Amniotic epithelial cell (primary cell): ENCODE measurements at regions not wholly inside any gene's neighbourhood (a gene's known extent, or its start where the extent isn't known, plus 50 kb on each side); places are given as distances from the start of the nearest gene placed in this dataset.
A peak's percentile ranks its signal among the peaks of the same experiment; 100 is the strongest.

Source experiments
- DNase-seq: peaks from one replicate; pipeline ENCODE4 v3.0.0-alpha.2; 2010; ENCODE audit warnings: low read depth

- no peak for DNase-seq
Observed at GRCh38 chr17:77444984-77445759, 304.4 kb downstream of the SEC14L1 start.

- DNase-seq = peak; percentile 52
Observed at GRCh38 chr17:77445760-77446532, 305.2 kb downstream of the SEC14L1 start.

GRCh38 chr17:77446940-77447634, 306.3 kb downstream of the SEC14L1 start:
- no peak for DNase-seq

GRCh38 chr17:77449373-77449907, 308.7 kb downstream of the SEC14L1 start:
- DNase-seq = no peak

GRCh38 chr17:77449908-77450741, 309.4 kb downstream of the SEC14L1 start:
- DNase-seq = peak; percentile 74

GRCh38 chr17:77450742-77451244, 310.0 kb downstream of the SEC14L1 start:
- DNase-seq = no peak

GRCh38 chr17:77451245-77451893, 310.6 kb downstream of the SEC14L1 start:
- peak; percentile 63 for DNase-seq

- DNase-seq = peak; percentile 78
Observed at GRCh38 chr17:77451894-77452852, 311.4 kb downstream of the SEC14L1 start.

GRCh38 chr17:77453613-77454241, 313.0 kb downstream of the SEC14L1 start:
- no peak for DNase-seq

GRCh38 chr17:77454242-77455095, 313.7 kb downstream of the SEC14L1 start:
- no peak for DNase-seq

- DNase-seq = peak; percentile 93
Observed at GRCh38 chr17:77455111-77455890, 314.5 kb downstream of the SEC14L1 start.

- no peak for DNase-seq
Observed at GRCh38 chr17:77455891-77456260, 315.1 kb downstream of the SEC14L1 start.

- DNase-seq = no peak
Observed at GRCh38 chr17:77456271-77456950, 315.6 kb downstream of the SEC14L1 start.

GRCh38 chr17:77456951-77457548, 316.3 kb downstream of the SEC14L1 start:
- DNase-seq = no peak

- DNase-seq = no peak
Observed at GRCh38 chr17:77457572-77458201, 316.9 kb downstream of the SEC14L1 start.
